GM21381 (cell line): ENCODE measurements at regions not wholly inside any gene's neighbourhood (a gene's known extent, or its start where the extent isn't known, plus 50 kb on each side); places are given as distances from the start of the nearest gene placed in this dataset.

Experiments
- ATAC-seq: cut with Tn5 transposase; IDR thresholded peaks from one replicate; pipeline ENCODE4 v1.9.1; 2021; ENCODE audit warnings: mild to moderate bottlenecking, moderate library complexity; ENCODE audit not compliant: unreplicated experiment

DNA sequence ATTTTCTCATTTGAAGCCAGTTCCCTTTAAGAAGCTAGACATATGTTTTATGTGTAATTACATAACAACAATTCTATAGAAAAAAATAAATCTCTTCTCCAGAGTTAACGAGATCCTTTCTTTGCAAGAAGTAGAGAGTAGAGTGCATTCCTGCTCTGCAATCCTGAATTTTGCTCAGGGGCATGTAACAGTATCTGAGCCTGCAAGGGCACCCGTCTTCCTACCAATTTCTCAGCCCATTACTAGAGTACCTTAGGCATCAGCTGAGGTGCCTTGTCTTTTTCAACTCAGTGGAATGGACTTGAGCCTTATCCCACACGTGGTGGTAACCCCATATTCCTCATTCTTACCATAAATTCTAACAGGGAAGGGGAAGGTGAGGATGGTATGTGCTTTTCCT, 205.9 kb downstream of the IKZF2 start:
- no peak for ATAC-seq

DNA sequence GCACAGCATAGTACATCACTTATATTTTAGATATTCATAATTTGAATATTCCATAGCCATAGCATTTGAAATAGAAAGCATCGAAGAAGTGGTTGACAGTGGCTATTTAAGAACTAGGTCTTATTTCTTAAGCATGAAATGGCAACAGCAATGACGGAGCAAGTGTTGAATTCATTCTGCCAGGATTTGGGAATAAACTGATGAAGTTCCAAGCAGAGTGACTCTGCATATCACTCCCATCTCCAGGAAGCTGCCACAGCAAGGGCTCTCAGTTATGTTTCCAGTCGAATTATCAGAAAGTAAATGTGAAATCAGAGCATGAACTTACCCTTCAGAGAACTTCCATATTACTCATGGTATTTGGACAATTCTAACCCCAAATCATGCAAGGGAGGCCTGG, 208.1 kb downstream of the IKZF2 start:
- ATAC-seq: no peak

DNA sequence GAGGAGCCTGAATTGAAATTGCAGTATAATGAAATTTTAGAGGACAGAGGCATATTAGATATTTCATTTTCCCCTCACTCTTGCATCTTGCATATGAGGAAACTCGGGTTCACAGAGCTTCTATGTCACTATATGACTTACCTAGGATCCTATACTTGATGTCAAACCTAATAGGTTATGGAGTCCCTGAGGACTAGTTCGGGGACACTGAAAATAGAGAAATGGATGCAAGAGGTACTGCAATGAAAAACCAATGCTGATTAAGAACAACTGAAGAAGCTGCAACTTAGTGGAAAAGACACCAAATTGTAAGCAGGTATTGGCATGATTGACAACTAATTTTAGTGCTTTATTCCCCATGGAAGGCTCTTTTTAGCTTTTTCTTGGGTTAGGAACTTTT, 210.1 kb downstream of the IKZF2 start:
- no peak for ATAC-seq

GRCh38 chr2:212940816-212941215, 210.6 kb downstream of the IKZF2 start:
- no peak for ATAC-seq

GRCh38 chr2:212939777-212940531, 211.5 kb downstream of the IKZF2 start:
- no peak for ATAC-seq

GRCh38 chr2:212938144-212938793, 213.1 kb downstream of the IKZF2 start:
- ATAC-seq: no peak

GRCh38 chr2:212936572-212936971, 214.8 kb downstream of the IKZF2 start:
- no peak for ATAC-seq

DNA sequence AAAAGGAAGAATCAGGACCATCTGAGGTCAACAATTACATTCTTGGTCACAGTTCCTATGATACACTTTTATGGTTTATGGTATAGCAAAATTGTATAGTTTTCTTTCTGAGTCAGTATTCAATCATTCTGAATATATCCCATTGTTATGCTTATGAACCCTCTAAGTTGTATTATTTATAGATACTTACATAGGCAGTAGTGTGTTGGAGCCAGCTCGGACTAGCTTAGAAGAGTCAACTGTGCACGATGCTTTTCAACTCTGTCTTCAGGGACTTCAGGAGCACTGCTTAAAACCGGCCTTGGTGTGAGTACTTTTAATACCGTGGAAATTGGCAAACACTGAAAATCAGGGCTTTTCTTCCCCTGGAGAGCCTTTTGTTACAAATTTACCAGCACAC, 215.7 kb downstream of the IKZF2 start:
- ATAC-seq: no peak

GRCh38 chr2:212931271-212931670, 220.1 kb downstream of the IKZF2 start:
- no peak for ATAC-seq

GRCh38 chr2:212930556-212931260, 220.7 kb downstream of the IKZF2 start:
- no peak for ATAC-seq

DNA sequence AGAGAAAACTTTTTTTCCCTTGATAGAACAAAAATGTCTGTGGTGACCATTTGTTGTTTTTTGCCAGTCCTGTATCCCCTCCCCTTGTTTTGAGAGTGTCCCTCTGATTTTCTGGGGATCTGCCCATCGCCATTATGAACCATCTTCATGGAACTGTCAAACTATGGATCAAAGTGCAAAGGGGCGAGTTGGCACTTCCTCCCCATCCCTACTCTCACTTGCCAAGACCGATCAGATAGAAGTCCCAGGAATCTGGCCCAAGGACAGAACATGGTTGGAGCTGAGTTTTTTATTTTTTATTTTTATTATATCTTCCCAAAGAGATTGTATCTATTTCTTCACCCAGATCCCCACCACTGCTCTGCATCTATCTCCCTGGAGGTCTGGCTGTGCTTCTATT, 221.4 kb downstream of the IKZF2 start:
- no peak for ATAC-seq

GRCh38 chr2:212929116-212929515, 222.3 kb downstream of the IKZF2 start:
- ATAC-seq: no peak

DNA sequence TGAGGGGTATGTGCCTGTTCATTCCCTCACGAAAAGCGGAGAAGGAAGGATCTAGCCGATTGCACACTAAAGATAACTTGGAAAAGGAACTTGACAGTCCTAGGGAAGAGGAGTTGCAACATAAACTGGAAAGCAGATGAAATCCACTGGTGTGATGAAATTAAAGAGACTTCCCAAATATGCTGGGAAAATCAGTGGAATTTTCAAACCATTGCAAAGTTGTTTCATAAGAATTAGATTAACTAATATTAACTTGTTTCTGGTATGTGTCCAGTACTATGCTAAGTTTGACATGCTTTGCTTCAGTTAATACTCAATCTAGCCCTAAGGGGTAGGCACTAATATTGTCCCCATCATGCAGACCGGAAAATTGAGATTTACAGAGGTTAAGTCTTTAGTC, 222.7 kb downstream of the IKZF2 start:
- no peak for ATAC-seq

GRCh38 chr2:212926940-212927339, 224.5 kb downstream of the IKZF2 start:
- no peak for ATAC-seq

- ATAC-seq: no peak
Observed at GRCh38 chr2:212923393-212923792, 228.0 kb downstream of the IKZF2 start.

GRCh38 chr2:212922701-212923100, 228.7 kb downstream of the IKZF2 start:
- ATAC-seq: no peak

DNA sequence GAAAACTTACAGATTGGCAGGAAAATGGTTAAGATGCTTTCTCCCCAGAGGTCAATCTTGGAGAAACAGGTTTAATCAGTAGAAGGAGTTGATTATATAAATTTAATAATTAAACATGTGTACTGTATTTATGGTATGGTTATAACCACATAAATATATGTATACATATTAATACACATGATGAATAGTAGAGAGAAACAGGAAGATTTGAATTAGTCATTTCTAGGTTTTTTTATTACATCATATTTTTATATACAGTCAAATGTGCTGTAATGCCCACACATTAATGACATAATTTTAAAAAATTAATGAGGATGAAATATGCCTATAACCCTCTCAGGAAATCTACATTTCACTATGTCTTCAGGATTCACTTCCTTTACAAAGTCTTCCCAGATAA, 229.7 kb downstream of the IKZF2 start:
- ATAC-seq: no peak

- no peak for ATAC-seq
Observed at GRCh38 chr2:212921061-212921460, 230.4 kb downstream of the IKZF2 start.

- ATAC-seq: no peak
Observed at GRCh38 chr2:212919238-212919637, 232.2 kb downstream of the IKZF2 start.

DNA sequence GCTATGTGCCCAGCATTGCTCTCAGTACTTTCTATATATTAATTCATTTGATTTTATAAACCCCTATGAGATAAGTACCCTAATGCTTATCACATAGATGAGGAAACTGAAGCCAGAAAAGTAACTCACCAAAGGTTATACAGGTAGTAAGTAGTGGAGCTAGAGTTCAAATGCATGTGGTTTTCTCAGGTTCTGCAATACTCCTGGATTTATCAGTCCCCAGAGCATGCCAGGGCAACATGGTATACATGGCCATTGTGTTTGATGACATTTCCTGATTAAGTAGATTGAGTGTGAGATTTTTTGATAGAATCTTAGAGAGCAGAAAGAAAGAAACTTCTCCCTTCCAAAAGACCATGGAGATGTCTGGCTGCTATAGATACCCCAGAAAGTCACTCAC, 233.1 kb downstream of the IKZF2 start:
- ATAC-seq: no peak

- ATAC-seq: peak; percentile 57
Observed at GRCh38 chr2:212915121-212915782, 236.2 kb downstream of the IKZF2 start.

GRCh38 chr2:212914392-212914791, 237.0 kb downstream of the IKZF2 start:
- ATAC-seq: no peak
